Smooth muscle cell (in vitro differentiated cells): ENCODE measurements at regions not wholly inside any gene's neighbourhood (a gene's known extent, or its start where the extent isn't known, plus 50 kb on each side); places are given as distances from the start of the nearest gene placed in this dataset.
"Not testable (repeated sequence)": the region's sequence is repeated elsewhere in the genome, so short reads cannot be mapped to it uniquely, and the experiment has no call there.

Experiments
- DNase-seq: peaks from one replicate; lab custom pipeline; 2025; ENCODE audit not compliant: unreplicated experiment; lab: John Stamatoyannopoulos, UW
- H2AFZ ChIP-seq: fragments of 200-600 bp; sonication (generic); 2 replicates; pipeline ENCODE4 v1.6.0; 2016; ENCODE audit warnings: antibody characterized with exemption, low read depth, mild to moderate bottlenecking
- H3F3A ChIP-seq: fragments of 200-600 bp; sonication (generic); 2 replicates; pipeline ENCODE4 v1.6.0; 2017; ENCODE audit warnings: antibody characterized with exemption, low read depth
- H3K27ac ChIP-seq: fragments of 200-600 bp; sonication (generic); 2 replicates; pipeline ENCODE4 v1.5.1; 2016; ENCODE audit warnings: low read depth, mild to moderate bottlenecking
- H3K27me3 ChIP-seq: fragments of 200-600 bp; sonication (generic); 2 replicates; pipeline ENCODE4 v1.6.1; 2016; ENCODE audit warnings: low read depth, mild to moderate bottlenecking
- H3K36me3 ChIP-seq: fragments of 200-600 bp; sonication (generic); 2 replicates; pipeline ENCODE4 v1.5.1; 2016; ENCODE audit warnings: low read depth
- H3K4me1 ChIP-seq: fragments of 200-600 bp; sonication (generic); 2 replicates; pipeline ENCODE4 v1.5.1; 2016; ENCODE audit warnings: low read depth
- H3K4me2 ChIP-seq: fragments of 200-600 bp; sonication (generic); 2 replicates; pipeline ENCODE4 v1.6.0; 2016; ENCODE audit warnings: mild to moderate bottlenecking
- H3K4me3 ChIP-seq: fragments of 200-600 bp; sonication (generic); 2 replicates; pipeline ENCODE4 v1.5.1; 2016; ENCODE audit warnings: mild to moderate bottlenecking
- H3K79me2 ChIP-seq: fragments of 200-600 bp; sonication (generic); 2 replicates; pipeline ENCODE4 v1.6.0; 2016; ENCODE audit warnings: low read depth, mild to moderate bottlenecking
- H3K9ac ChIP-seq: fragments of 200-600 bp; sonication (generic); 2 replicates; pipeline ENCODE4 v1.6.0; 2016; ENCODE audit warnings: low read depth
- H3K9me3 ChIP-seq: fragments of 200-600 bp; sonication (generic); replicated peaks from 2 replicates; pipeline ENCODE4 v1.5.1; 2016; ENCODE audit warnings: low read depth
- H4K20me1 ChIP-seq: fragments of 200-600 bp; sonication (generic); 2 replicates; pipeline ENCODE4 v1.6.0; 2016; ENCODE audit warnings: low read depth
- WGBS: methylation state at CpG from one replicate; pipeline ENCODE4 v1.1.7; 2016; ENCODE audit warnings: low lambda C conversion rate; 5-methylcytosine and 5-hydroxymethylcytosine counted together
- TF ChIP-seq, protein P1 (sequence below): fragments of 200-600 bp; sonication (generic); IDR thresholded peaks from 2 replicates; pipeline ENCODE4 v1.5.1; 2017; ENCODE audit warnings: borderline replicate concordance, mild to moderate bottlenecking, antibody characterized with exemption; ENCODE audit not compliant: insufficient read depth, poor library complexity, severe bottlenecking

DNA sequence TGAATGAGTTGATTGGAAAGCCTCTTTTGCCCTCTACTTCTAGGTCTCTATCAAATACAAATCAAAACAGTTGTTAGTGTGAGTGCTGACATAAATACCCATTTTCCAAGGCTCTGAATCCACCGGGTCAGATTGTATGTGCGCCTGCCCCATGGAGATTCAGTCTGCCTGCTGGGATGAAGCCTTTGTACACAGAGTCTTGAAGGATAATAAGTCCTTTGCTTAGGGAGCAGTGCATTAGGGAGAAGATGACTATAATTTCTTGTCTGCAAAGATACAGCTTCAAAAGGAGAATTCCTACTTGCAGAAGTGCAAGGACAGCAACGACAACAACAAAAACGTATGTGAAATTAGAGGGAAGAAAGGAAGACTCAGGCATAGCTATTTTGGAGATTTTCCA is 90.3 kb upstream of the VRK1 start:
- no peak overlapping the region for H3K27ac ChIP-seq
- no peak overlapping the region for H3K9ac ChIP-seq
- no peak overlapping the region for H2AFZ ChIP-seq
- DNase-seq = no peak
- H3K36me3 ChIP-seq = no peaks in the 10 kb centered on the region
- H3K4me1 ChIP-seq = no peaks in the 10 kb centered on the region
- H3K4me2 ChIP-seq = no peak overlapping the region
- no peaks in the 10 kb centered on the region for H3K9me3 ChIP-seq
- H3K79me2 ChIP-seq = no peaks in the 10 kb centered on the region
- 88% methylated on average over 4 of the region's 4 CpGs for WGBS
- TF ChIP-seq, protein P1, sequence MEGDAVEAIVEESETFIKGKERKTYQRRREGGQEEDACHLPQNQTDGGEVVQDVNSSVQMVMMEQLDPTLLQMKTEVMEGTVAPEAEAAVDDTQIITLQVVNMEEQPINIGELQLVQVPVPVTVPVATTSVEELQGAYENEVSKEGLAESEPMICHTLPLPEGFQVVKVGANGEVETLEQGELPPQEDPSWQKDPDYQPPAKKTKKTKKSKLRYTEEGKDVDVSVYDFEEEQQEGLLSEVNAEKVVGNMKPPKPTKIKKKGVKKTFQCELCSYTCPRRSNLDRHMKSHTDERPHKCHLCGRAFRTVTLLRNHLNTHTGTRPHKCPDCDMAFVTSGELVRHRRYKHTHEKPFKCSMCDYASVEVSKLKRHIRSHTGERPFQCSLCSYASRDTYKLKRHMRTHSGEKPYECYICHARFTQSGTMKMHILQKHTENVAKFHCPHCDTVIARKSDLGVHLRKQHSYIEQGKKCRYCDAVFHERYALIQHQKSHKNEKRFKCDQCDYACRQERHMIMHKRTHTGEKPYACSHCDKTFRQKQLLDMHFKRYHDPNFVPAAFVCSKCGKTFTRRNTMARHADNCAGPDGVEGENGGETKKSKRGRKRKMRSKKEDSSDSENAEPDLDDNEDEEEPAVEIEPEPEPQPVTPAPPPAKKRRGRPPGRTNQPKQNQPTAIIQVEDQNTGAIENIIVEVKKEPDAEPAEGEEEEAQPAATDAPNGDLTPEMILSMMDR = no peak
- H3K27me3 ChIP-seq = no peaks in the 10 kb centered on the region
- H3K4me3 ChIP-seq = no peak overlapping the region
- no peaks in the 10 kb centered on the region for H3F3A ChIP-seq
- no peaks in the 10 kb centered on the region for H4K20me1 ChIP-seq

DNA sequence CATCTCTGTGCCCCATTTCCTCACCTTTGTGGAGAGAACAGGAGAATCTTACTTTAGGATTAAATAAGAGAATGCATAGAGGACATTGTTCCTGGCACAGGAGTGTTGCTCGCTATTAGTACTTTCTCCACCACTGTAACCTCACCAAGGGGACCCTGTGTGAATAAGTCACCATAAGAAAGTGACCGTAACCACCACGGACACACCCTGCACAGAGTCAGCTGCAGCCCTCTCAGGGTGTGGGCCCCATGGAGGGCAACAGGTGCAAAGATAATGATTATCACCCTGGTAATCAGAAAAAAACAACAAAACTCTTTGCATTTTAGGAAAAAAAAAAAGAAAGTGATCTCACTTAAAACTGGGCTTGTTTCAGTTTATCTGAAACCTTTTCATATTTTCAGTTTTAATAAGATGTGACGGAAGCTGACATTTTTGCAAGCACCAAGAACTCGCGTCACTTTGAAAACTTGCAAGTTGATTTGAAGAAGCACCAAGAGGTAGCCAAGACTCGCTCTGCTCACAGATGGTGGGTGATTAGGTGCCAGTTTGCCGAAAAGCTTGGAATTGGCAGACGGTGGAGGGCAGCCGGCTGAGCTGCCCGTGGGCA is 87.0 kb upstream of the VRK1 start:
- H3K4me3 ChIP-seq = no peak overlapping the region
- no peaks in the 10 kb centered on the region for H3F3A ChIP-seq
- H4K20me1 ChIP-seq = no peaks in the 10 kb centered on the region
- H3K27me3 ChIP-seq = no peaks in the 10 kb centered on the region
- DNase-seq = no peak
- TF ChIP-seq, protein P1 = no peak
- no peak overlapping the region for H2AFZ ChIP-seq
- no peak overlapping the region for H3K27ac ChIP-seq
- 92% methylated on average over 11 of the region's 11 CpGs for WGBS
- no peaks in the 10 kb centered on the region for H3K9me3 ChIP-seq
- H3K79me2 ChIP-seq = no peaks in the 10 kb centered on the region
- H3K4me1 ChIP-seq = no peaks in the 10 kb centered on the region
- H3K4me2 ChIP-seq = no peak overlapping the region
- H3K36me3 ChIP-seq = no peaks in the 10 kb centered on the region
- H3K9ac ChIP-seq = no peak overlapping the region

DNA sequence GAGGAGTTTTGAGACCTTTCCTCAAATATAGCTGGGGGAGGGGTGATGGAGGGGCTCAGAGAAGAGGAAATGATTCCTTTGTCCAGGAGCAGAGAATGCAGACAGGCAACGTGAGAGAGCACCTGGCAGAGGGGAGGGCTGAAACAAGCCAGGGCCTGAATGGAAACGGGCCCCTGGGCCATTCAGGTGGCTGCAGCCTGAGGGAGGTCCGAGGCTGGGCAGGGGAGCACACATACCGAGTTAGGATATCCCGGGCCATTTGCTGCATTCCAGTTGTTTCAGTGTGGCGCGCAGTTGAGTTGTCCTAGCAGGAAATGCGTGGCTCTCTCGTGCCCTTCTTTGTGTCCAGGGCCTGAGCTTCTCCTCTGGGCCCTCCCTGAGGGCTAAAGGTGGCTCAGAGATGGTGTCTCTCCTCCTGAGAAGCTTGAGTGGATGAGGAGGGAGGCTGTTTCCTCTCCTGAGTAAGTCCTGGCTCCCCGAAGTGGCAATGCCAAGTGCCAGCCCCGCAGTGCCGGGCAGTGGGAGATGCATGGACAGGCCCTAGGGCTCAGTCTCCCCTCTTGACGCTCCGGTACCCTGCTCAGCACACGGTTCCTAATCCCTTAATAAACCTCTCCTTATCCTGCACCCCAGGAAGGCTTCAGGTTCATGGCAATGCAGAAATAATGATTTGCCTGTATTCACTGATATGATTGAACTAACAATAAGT is 85.5 kb upstream of the VRK1 start:
- Histone ChIP-seq H3K27ac (no peak overlapping the region), H3K9me3 (no peaks in the 10 kb centered on the region), H3K4me1 (no peaks in the 10 kb centered on the region), H3K36me3 (no peaks in the 10 kb centered on the region), H3K9ac (no peak overlapping the region), H4K20me1 (no peaks in the 10 kb centered on the region), H3K27me3 (no peaks in the 10 kb centered on the region), H3K4me3 (no peak overlapping the region), H3F3A (no peaks in the 10 kb centered on the region), H3K79me2 (no peaks in the 10 kb centered on the region), H2AFZ (no peak overlapping the region), H3K4me2 (no peak overlapping the region)
- TF ChIP-seq, protein P1 = no peak
- no peak for DNase-seq
- WGBS = 77% methylated on average over 15 of the region's 15 CpGs

DNA sequence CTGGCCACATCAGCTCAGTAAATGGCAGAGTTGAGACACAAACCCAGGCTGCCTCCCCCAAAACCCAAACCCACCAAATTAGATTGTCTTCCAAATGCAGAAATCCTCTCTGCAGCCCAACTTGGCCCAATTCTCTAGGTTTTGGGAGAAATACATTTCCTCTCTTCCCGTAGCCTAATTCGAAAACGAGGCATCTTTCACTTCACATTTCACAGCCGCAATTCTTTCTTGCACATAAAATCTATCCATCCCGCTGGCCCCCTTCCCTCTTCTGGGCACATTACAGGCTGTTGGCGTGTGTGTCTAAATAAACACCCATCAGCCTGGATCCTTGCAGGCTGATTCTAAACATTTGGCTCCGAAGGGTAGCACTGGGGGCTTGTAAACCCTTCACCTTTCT is 83.8 kb upstream of the VRK1 start:
- Histone ChIP-seq H3K4me1 (no peaks in the 10 kb centered on the region), H3K27ac (no peak overlapping the region), H3K9ac (no peak overlapping the region), H2AFZ (no peak overlapping the region), H4K20me1 (no peaks in the 10 kb centered on the region), H3K36me3 (no peaks in the 10 kb centered on the region), H3F3A (no peaks in the 10 kb centered on the region), H3K27me3 (no peaks in the 10 kb centered on the region), H3K79me2 (no peaks in the 10 kb centered on the region), H3K9me3 (no peaks in the 10 kb centered on the region), H3K4me2 (no peak overlapping the region), H3K4me3 (no peak overlapping the region)
- DNase-seq = no peak
- TF ChIP-seq, protein P1 = no peak
- 89% methylated on average over 7 of the region's 7 CpGs for WGBS

DNA sequence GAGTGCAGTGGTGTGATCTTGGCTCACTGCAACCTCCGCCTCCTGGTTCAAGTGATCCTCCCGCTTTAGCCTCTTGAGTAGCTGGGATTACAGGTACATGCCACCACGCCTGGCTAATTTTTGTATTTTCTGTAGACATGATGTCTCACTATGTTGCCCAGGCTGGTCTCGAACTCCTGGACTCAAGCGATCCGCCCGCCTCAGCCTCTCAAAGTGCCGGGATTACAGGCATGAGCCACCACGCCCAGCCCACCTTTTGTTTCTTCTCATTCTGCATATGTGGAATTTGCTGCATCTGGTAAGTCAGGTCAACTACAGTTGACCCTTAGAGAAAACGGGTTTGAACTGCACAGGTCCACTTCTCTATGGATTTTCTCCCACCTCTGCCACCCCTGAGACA is 82.6 kb upstream of the VRK1 start:
- not testable (repeated sequence) for H3K4me3 ChIP-seq, H3F3A ChIP-seq, H3K4me1 ChIP-seq, H3K27me3 ChIP-seq, H3K79me2 ChIP-seq, DNase-seq, H3K36me3 ChIP-seq, H3K4me2 ChIP-seq, H4K20me1 ChIP-seq, H3K9me3 ChIP-seq, H3K9ac ChIP-seq, H2AFZ ChIP-seq, H3K27ac ChIP-seq
- WGBS = 91% methylated on average over 10 of the region's 10 CpGs
